ENCODE measurements at regions not wholly inside any gene's neighbourhood (a gene's known extent, or its start where the extent isn't known, plus 50 kb on each side); places are given as distances from the start of the nearest gene placed in this dataset.

DNA sequence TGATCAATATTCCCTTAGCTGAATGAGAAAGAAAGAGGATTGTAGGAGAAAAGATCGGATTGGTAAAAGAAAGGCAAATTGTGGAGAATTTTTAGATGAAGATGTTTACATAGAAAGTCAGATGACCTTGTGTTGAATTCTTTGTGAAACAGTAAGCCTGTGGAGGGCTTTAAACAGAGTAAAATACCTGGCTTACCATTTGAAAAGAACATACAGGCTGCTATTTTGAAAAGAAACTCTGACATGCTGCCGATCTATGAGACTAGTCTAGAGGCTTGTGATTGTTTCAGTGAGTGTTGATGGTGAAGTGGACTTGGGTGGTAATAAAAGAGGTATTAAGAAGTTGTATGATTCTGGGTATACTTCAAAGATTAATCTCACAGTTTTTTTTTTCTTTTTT, 938.9 kb upstream of the PRR20A start:
- Histone ChIP-seq H3K4me1 (ENCODE audit: control insufficient read depth in 1 of 2, insufficient read depth in 2 of 2, low read length in 2 of 2) (no peaks in the 10 kb centered on the region), H3K9me3 (ENCODE audit: control insufficient read depth, low read length) (no peaks in the 10 kb centered on the region), H3K27ac (ENCODE audit: low read depth in 1 of 2, low read length in 2 of 2) (no peak overlapping the region), H3K27me3 (ENCODE audit: control insufficient read depth in 1 of 2, insufficient read depth in 2 of 2, low read length in 1 of 2) (no peaks in the 10 kb centered on the region), H3K4me3 (ENCODE audit: low read length in 2 of 2) (no peak overlapping the region), H3K36me3 (ENCODE audit: control insufficient read depth in 1 of 2, insufficient read depth in 2 of 2, low read length in 1 of 2) (no peaks in the 10 kb centered on the region)
- DNase-seq: no peak
- no peak for ATAC-seq (ENCODE audit: low FRiP score)
- WGBS, 2 donors: 52 to 53% methylated on average over 2 of the region's 2 CpGs
- intact Hi-C loops (cut with DNase I): no loop called here

- H3K27me3 ChIP-seq (ENCODE audit: control insufficient read depth in 1 of 2, insufficient read depth in 2 of 2, low read length in 1 of 2): no peaks in the 10 kb centered on the region
- WGBS, 2 donors: 72 to 84% methylated on average over 1 of the region's 1 CpG
- intact Hi-C loops (cut with DNase I): no loop called here
- H3K36me3 ChIP-seq (ENCODE audit: control insufficient read depth in 1 of 2, insufficient read depth in 2 of 2, low read length in 1 of 2): no peaks in the 10 kb centered on the region
- H3K9me3 ChIP-seq (ENCODE audit: control insufficient read depth, low read length): no peaks in the 10 kb centered on the region
- no peak overlapping the region for H3K27ac ChIP-seq (ENCODE audit: low read depth in 1 of 2, low read length in 2 of 2)
- no peak overlapping the region for H3K4me3 ChIP-seq (ENCODE audit: low read length in 2 of 2)
- ATAC-seq (ENCODE audit: low FRiP score) (no peak), DNase-seq (no peak)
- H3K4me1 ChIP-seq (ENCODE audit: control insufficient read depth in 1 of 2, insufficient read depth in 2 of 2, low read length in 2 of 2): no peaks in the 10 kb centered on the region
Measured at GRCh38 chr13:56216221-56216620, 924.5 kb upstream of the PRR20A start.

- WGBS, 2 donors: 67 to 70% methylated on average over 2 of the region's 2 CpGs
- Histone ChIP-seq H3K4me1 (ENCODE audit: control insufficient read depth in 1 of 2, insufficient read depth in 2 of 2, low read length in 2 of 2) (no peaks in the 10 kb centered on the region), H3K27ac (ENCODE audit: low read depth in 1 of 2, low read length in 2 of 2) (no peak overlapping the region), H3K36me3 (ENCODE audit: control insufficient read depth in 1 of 2, insufficient read depth in 2 of 2, low read length in 1 of 2) (no peaks in the 10 kb centered on the region), H3K4me3 (ENCODE audit: low read length in 2 of 2) (no peak overlapping the region), H3K27me3 (ENCODE audit: control insufficient read depth in 1 of 2, insufficient read depth in 2 of 2, low read length in 1 of 2) (no peaks in the 10 kb centered on the region), H3K9me3 (ENCODE audit: control insufficient read depth, low read length) (peaks cover 1% of the 10 kb centered on the region)
- ATAC-seq (ENCODE audit: low FRiP score): no peak
- DNase-seq: no peak
- intact Hi-C loops (cut with DNase I): no loop called here
Measured at GRCh38 chr13:56247692-56248091, 893.0 kb upstream of the PRR20A start.

GRCh38 chr13:56271686-56272085, 869.0 kb upstream of the PRR20A start:
- intact Hi-C loops (cut with DNase I): no loop called here
- ATAC-seq (ENCODE audit: low FRiP score): no peak
- H3K4me1 ChIP-seq (ENCODE audit: control insufficient read depth in 1 of 2, insufficient read depth in 2 of 2, low read length in 2 of 2): no peaks in the 10 kb centered on the region
- H3K27me3 ChIP-seq (ENCODE audit: control insufficient read depth in 1 of 2, insufficient read depth in 2 of 2, low read length in 1 of 2): no peaks in the 10 kb centered on the region
- no peak for DNase-seq
- H3K36me3 ChIP-seq (ENCODE audit: control insufficient read depth in 1 of 2, insufficient read depth in 2 of 2, low read length in 1 of 2): no peaks in the 10 kb centered on the region
- H3K4me3 ChIP-seq (ENCODE audit: low read length in 2 of 2): no peak overlapping the region
- no peak overlapping the region for H3K27ac ChIP-seq (ENCODE audit: low read depth in 1 of 2, low read length in 2 of 2)
- 63 to 68% methylated on average over 1 of the region's 1 CpG for WGBS, 2 donors
- H3K9me3 ChIP-seq (ENCODE audit: control insufficient read depth, low read length): no peaks in the 10 kb centered on the region

GRCh38 chr13:56283262-56283828, 857.4 kb upstream of the PRR20A start:
- Histone ChIP-seq H3K4me1 (ENCODE audit: control insufficient read depth in 1 of 2, insufficient read depth in 2 of 2, low read length in 2 of 2) (no peaks in the 10 kb centered on the region), H3K36me3 (ENCODE audit: control insufficient read depth in 1 of 2, insufficient read depth in 2 of 2, low read length in 1 of 2) (no peaks in the 10 kb centered on the region), H3K4me3 (ENCODE audit: low read length in 2 of 2) (no peak overlapping the region), H3K9me3 (ENCODE audit: control insufficient read depth, low read length) (no peaks in the 10 kb centered on the region), H3K27me3 (ENCODE audit: control insufficient read depth in 1 of 2, insufficient read depth in 2 of 2, low read length in 1 of 2) (no peaks in the 10 kb centered on the region), H3K27ac (ENCODE audit: low read depth in 1 of 2, low read length in 2 of 2) (no peak overlapping the region)
- DNase-seq (no peak), ATAC-seq (ENCODE audit: low FRiP score) (no peak)
- intact Hi-C loops (cut with DNase I): no loop called here
- WGBS, 2 donors: 7 to 19% methylated on average over 4 of the region's 4 CpGs

- intact Hi-C loops (cut with DNase I): no loop called here
- no peaks in the 10 kb centered on the region for H3K36me3 ChIP-seq (ENCODE audit: control insufficient read depth in 1 of 2, insufficient read depth in 2 of 2, low read length in 1 of 2)
- H3K4me3 ChIP-seq (ENCODE audit: low read length in 2 of 2): no peak overlapping the region
- DNase-seq (no peak), ATAC-seq (ENCODE audit: low FRiP score) (no peak)
- no peak overlapping the region for H3K27ac ChIP-seq (ENCODE audit: low read depth in 1 of 2, low read length in 2 of 2)
- no peaks in the 10 kb centered on the region for H3K9me3 ChIP-seq (ENCODE audit: control insufficient read depth, low read length)
- H3K4me1 ChIP-seq (ENCODE audit: control insufficient read depth in 1 of 2, insufficient read depth in 2 of 2, low read length in 2 of 2): no peaks in the 10 kb centered on the region
- H3K27me3 ChIP-seq (ENCODE audit: control insufficient read depth in 1 of 2, insufficient read depth in 2 of 2, low read length in 1 of 2): no peaks in the 10 kb centered on the region
Measured at GRCh38 chr13:56299650-56300049, 841.1 kb upstream of the PRR20A start.

- DNase-seq: no peak
- no peaks in the 10 kb centered on the region for H3K9me3 ChIP-seq (ENCODE audit: control insufficient read depth, low read length)
- H3K4me3 ChIP-seq (ENCODE audit: low read length in 2 of 2): no peak overlapping the region
- H3K27ac ChIP-seq (ENCODE audit: low read depth in 1 of 2, low read length in 2 of 2): no peak overlapping the region
- H3K36me3 ChIP-seq (ENCODE audit: control insufficient read depth in 1 of 2, insufficient read depth in 2 of 2, low read length in 1 of 2): no peaks in the 10 kb centered on the region
- no peak for ATAC-seq (ENCODE audit: low FRiP score)
- H3K27me3 ChIP-seq (ENCODE audit: control insufficient read depth in 1 of 2, insufficient read depth in 2 of 2, low read length in 1 of 2): no peaks in the 10 kb centered on the region
- WGBS, 2 donors: 56 to 61% methylated on average over 3 of the region's 3 CpGs
- no peaks in the 10 kb centered on the region for H3K4me1 ChIP-seq (ENCODE audit: control insufficient read depth in 1 of 2, insufficient read depth in 2 of 2, low read length in 2 of 2)
- intact Hi-C loops (cut with DNase I): no loop called here
Measured at GRCh38 chr13:56314765-56315164, 826.0 kb upstream of the PRR20A start.

GRCh38 chr13:56317841-56318240, 822.9 kb upstream of the PRR20A start:
- WGBS, 2 donors: 93 to 96% methylated on average over 2 of the region's 2 CpGs
- intact Hi-C loops (cut with DNase I): no loop called here
- Histone ChIP-seq H3K27me3 (ENCODE audit: control insufficient read depth in 1 of 2, insufficient read depth in 2 of 2, low read length in 1 of 2) (no peaks in the 10 kb centered on the region), H3K9me3 (ENCODE audit: control insufficient read depth, low read length) (no peaks in the 10 kb centered on the region), H3K4me1 (ENCODE audit: control insufficient read depth in 1 of 2, insufficient read depth in 2 of 2, low read length in 2 of 2) (no peaks in the 10 kb centered on the region), H3K27ac (ENCODE audit: low read depth in 1 of 2, low read length in 2 of 2) (no peak overlapping the region), H3K4me3 (ENCODE audit: low read length in 2 of 2) (no peak overlapping the region), H3K36me3 (ENCODE audit: control insufficient read depth in 1 of 2, insufficient read depth in 2 of 2, low read length in 1 of 2) (no peaks in the 10 kb centered on the region)
- ATAC-seq (ENCODE audit: low FRiP score) (no peak), DNase-seq (no peak)

DNA sequence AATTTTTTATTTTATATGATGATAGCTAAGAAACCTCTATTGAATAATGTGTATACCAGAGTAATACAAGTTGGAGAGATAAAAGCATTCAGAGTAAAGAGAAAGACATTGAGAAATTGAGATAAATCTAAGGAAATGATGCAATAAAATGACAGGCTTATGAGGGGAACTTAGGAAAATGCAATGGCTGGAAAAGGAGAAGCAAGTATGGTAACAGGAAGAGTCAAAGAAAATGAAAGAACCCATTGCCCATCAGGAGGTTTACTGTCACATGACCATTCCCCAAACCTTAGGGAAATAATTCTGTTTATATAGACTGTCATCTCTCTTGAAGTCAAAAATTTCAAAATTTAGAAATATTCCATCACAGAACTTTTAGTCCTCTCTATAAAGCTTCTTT, 808.0 kb upstream of the PRR20A start:
- DNase-seq (no peak), ATAC-seq (ENCODE audit: low FRiP score) (no peak)
- no peaks in the 10 kb centered on the region for H3K9me3 ChIP-seq (ENCODE audit: control insufficient read depth, low read length)
- no peaks in the 10 kb centered on the region for H3K4me1 ChIP-seq (ENCODE audit: control insufficient read depth in 1 of 2, insufficient read depth in 2 of 2, low read length in 2 of 2)
- no peaks in the 10 kb centered on the region for H3K36me3 ChIP-seq (ENCODE audit: control insufficient read depth in 1 of 2, insufficient read depth in 2 of 2, low read length in 1 of 2)
- intact Hi-C loops (cut with DNase I): no loop called here
- no peak overlapping the region for H3K27ac ChIP-seq (ENCODE audit: low read depth in 1 of 2, low read length in 2 of 2)
- H3K27me3 ChIP-seq (ENCODE audit: control insufficient read depth in 1 of 2, insufficient read depth in 2 of 2, low read length in 1 of 2): no peaks in the 10 kb centered on the region
- no peak overlapping the region for H3K4me3 ChIP-seq (ENCODE audit: low read length in 2 of 2)

Data from aorta (tissue), 5 donors.